Gastroesophageal sphincter (tissue), 3 donors: ENCODE measurements at regions not wholly inside any gene's neighbourhood (a gene's known extent, or its start where the extent isn't known, plus 50 kb on each side); places are given as distances from the start of the nearest gene placed in this dataset.

Experiments used
- CTCF ChIP-seq, 4 experiments: fragments of 200-600 bp in 2 of 4; fragments of 450-650 bp in 2 of 4; sonication (generic) in 1 of 4; IDR thresholded peaks; one replicate each; pipeline ENCODE4 v1.5.1; 2017 to 2019; ENCODE audit warnings: antibody characterized with exemption in 4 of 4, mild to moderate bottlenecking in 2 of 4, moderate library complexity in 2 of 4
- EP300 ChIP-seq: sonication (generic); formaldehyde crosslinking; IDR thresholded peaks from one replicate; pipeline ENCODE4 v1.6.1; 2017; ENCODE audit warnings: antibody characterized with exemption, mild to moderate bottlenecking
- POLR2AphosphoS5 ChIP-seq: sonication (generic); formaldehyde crosslinking; IDR thresholded peaks from one replicate; pipeline ENCODE4 v1.6.1; 2017; ENCODE audit warnings: antibody characterized with exemption

- no peak for TF ChIP-seq EP300
- no peak for TF ChIP-seq CTCF (IDR thresholded peaks at IDR 0.05)
- TF ChIP-seq POLR2AphosphoS5 = no peak
Measured at GRCh38 chr2:59888706-59889105, 664.7 kb downstream of the BCL11A start.
